Adrenal gland (tissue), 9 donors: ENCODE measurements at regions not wholly inside any gene's neighbourhood (a gene's known extent, or its start where the extent isn't known, plus 50 kb on each side); places are given as distances from the start of the nearest gene placed in this dataset.

ENCODE experiments used
- DNase-seq, 7 donors: peaks; one replicate each; pipeline ENCODE4 v3.0.0-alpha.2; 2019 to 2020
- H3K27ac ChIP-seq, 5 donors: fragments of 200-600 bp; sonication (generic) in 4 of 5; 1 replicate in 3 of 5; 2 replicates in 2 of 5; pipeline versions ENCODE4 v1.5.1 to v1.8.0; 2016 to 2020; ENCODE audit warnings: mild to moderate bottlenecking in 1 of 5
- H3K27me3 ChIP-seq: fragments of 200-600 bp; 2 replicates; pipeline ENCODE4 v1.8.0; 2021
- H3K36me3 ChIP-seq, 2 donors: fragments of 200-600 bp; replicated peaks in 1 of 2; 1 replicate in 1 of 2; 2 replicates in 1 of 2; pipeline versions ENCODE4 v1.5.1 to v1.8.0; 2018 to 2022
- H3K4me1 ChIP-seq, 2 donors: fragments of 200-600 bp; replicated peaks in 1 of 2; 1 replicate in 1 of 2; 2 replicates in 1 of 2; pipeline versions ENCODE4 v1.5.1 to v1.8.0; 2018 to 2021
- H3K4me3 ChIP-seq, 4 donors: fragments of 200-600 bp; sonication (generic) in 3 of 4; one replicate each; pipeline ENCODE4 v1.5.1; 2016 to 2018
- H3K9me3 ChIP-seq, 3 donors: fragments of 200-600 bp; sonication (generic) in 1 of 3; replicated peaks in 1 of 3; 1 replicate in 2 of 3; 2 replicates in 1 of 3; pipeline versions ENCODE4 v1.5.1 to v1.8.0; 2016 to 2021
- CTCF ChIP-seq, 6 experiments: fragments of 450-650 bp in 4 of 6; fragments of 200-600 bp in 2 of 6; sonication (generic) in 1 of 6; IDR thresholded peaks; 1 replicate in 5 of 6; 2 replicates in 1 of 6; pipeline versions ENCODE4 v1.5.1 to v1.8.0; 2016 to 2021; ENCODE audit warnings: antibody characterized with exemption in 6 of 6, mild to moderate bottlenecking in 2 of 6, moderate library complexity in 1 of 6
- POLR2A ChIP-seq, 2 donors: fragments of 450-650 bp; IDR thresholded peaks; one replicate each; pipeline ENCODE4 v1.6.1; 2017; ENCODE audit warnings: antibody characterized with exemption in 2 of 2, mild to moderate bottlenecking in 2 of 2, moderate library complexity in 1 of 2
- whole genome bisulfite sequencing, 4 donors: extraction: QIAGEN DNeasy Blood & Tissue Kit in 2 of 4; methylation state at CpG; one replicate each; pipeline versions ENCODE4 v1.1.5 to v1.1.7; 2013 to 2017; 5-methylcytosine and 5-hydroxymethylcytosine counted together
- intact Hi-C, 2 donors: fragments of 100-400 bp; cut with DNase I; formaldehyde crosslinking; loops; one replicate each; pipeline versions ENCODE4 v1.14.1 to v1.15.0; 2022 to 2023
- donor health status: healthy with polysubstance abuse.
- donor health status: Bipolar disorder and iron deficiency.
- donor health status: DM: yes; HTN: yes; CAD: no.
- donor health status: DM: no; HTN: no; CAD: no.
- donor health status: DM: no; HTN: no; CAD: no.

DNA sequence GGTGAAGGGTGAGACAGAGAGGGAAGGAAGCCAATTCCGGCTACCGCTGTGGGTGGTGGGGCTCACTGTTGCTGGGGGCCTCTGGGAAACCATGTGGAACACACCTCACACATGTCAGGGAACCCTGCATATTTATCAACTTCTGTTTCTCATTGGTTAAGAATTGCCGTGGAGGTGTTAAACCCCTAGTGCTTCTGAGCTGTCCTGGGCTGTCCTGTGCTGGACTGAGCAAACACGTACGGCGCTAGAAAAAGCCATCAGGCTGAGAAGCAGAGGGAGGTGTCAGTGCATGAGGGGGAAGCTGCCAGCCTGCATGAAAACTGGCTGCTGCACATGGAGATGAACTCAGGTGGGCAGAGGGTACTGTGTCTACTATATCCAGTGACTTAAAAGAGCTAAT lies 103.9 kb upstream of the JAG1 start:
- Histone ChIP-seq H3K4me3 (no peak overlapping the region), H3K4me1 (no peaks in the 10 kb centered on the region), H3K36me3 (no peaks in the 10 kb centered on the region), H3K27me3 (no peaks in the 10 kb centered on the region), H3K27ac (no peak overlapping the region), H3K9me3 (no peaks in the 10 kb centered on the region)
- TF ChIP-seq POLR2A (IDR thresholded peaks at IDR 0.05): no peak
- TF ChIP-seq CTCF (IDR thresholded peaks at IDR 0.05): no peak
- 91 to 95% (median 93%) methylated on average over 4 to 6 of the region's 6 CpGs for WGBS, 4 donors
- intact Hi-C loops: no loop called here
- DNase-seq: no peak

- no peaks in the 10 kb centered on the region for H3K4me1 ChIP-seq
- H3K27ac ChIP-seq: no peak overlapping the region
- no peaks in the 10 kb centered on the region for H3K9me3 ChIP-seq
- H3K36me3 ChIP-seq: no peaks in the 10 kb centered on the region
- intact Hi-C loops: no loop called here
- 76 to 83% (median 82%) methylated on average over 1 of the region's 1 CpG for WGBS, 4 donors
- no peak for DNase-seq
- no peaks in the 10 kb centered on the region for H3K27me3 ChIP-seq
- H3K4me3 ChIP-seq: no peak overlapping the region
- no peak for TF ChIP-seq CTCF (IDR thresholded peaks at IDR 0.05)
- no peak for TF ChIP-seq POLR2A (IDR thresholded peaks at IDR 0.05)
These were observed 106.1 kb upstream of the JAG1 start for GRCh38 chr20:10779911-10780310.

GRCh38 chr20:10780901-10781300 lies 107.1 kb upstream of the JAG1 start:
- TF ChIP-seq CTCF (IDR thresholded peaks at IDR 0.05) (no peak), POLR2A (IDR thresholded peaks at IDR 0.05) (no peak)
- H3K36me3 ChIP-seq: no peaks in the 10 kb centered on the region
- intact Hi-C loops: no loop called here
- no peaks in the 10 kb centered on the region for H3K27me3 ChIP-seq
- H3K4me1 ChIP-seq: no peaks in the 10 kb centered on the region
- no peak overlapping the region for H3K4me3 ChIP-seq
- 76 to 84% (median 81%) methylated on average over 9 of the region's 9 CpGs for WGBS, 4 donors
- no peaks in the 10 kb centered on the region for H3K9me3 ChIP-seq
- no peak overlapping the region for H3K27ac ChIP-seq
- no peak for DNase-seq

- intact Hi-C loops: no loop called here
These were observed 107.7 kb upstream of the JAG1 start for GRCh38 chr20:10781526-10781925.

More at GRCh38 chr20:10781526-10781925, 107.7 kb upstream of the JAG1 start:
- Histone ChIP-seq H3K4me3 (no peak overlapping the region), H3K36me3 (no peaks in the 10 kb centered on the region), H3K27ac (no peak overlapping the region), H3K27me3 (no peaks in the 10 kb centered on the region), H3K4me1 (no peaks in the 10 kb centered on the region), H3K9me3 (no peaks in the 10 kb centered on the region)
- no peak for TF ChIP-seq CTCF (IDR thresholded peaks at IDR 0.05)
- TF ChIP-seq POLR2A (IDR thresholded peaks at IDR 0.05): no peak
- 76 to 87% (median 79%) methylated on average over 3 of the region's 3 CpGs for WGBS, 4 donors
- no peak for DNase-seq
